Lung microvascular endothelial cell (primary cell): ENCODE measurements at regions not wholly inside any gene's neighbourhood (a gene's known extent, or its start where the extent isn't known, plus 50 kb on each side); places are given as distances from the start of the nearest gene placed in this dataset.
A peak's percentile ranks its signal among the peaks of the same experiment; 100 is the strongest.

ENCODE experiments used
- DNase-seq, 2 donors: peaks; one replicate each; pipeline versions ENCODE4 v3.0.0 to v3.0.0-alpha.2; 2010; ENCODE audit warnings: low read depth in 2 of 2

GRCh38 chr13:39159846-39160370 is 121.7 kb downstream of the NHLRC3 start:
- DNase-seq: no peak

- DNase-seq: no peak
Observed at GRCh38 chr13:39167018-39167417, 128.8 kb downstream of the NHLRC3 start.

- DNase-seq: no peak
Observed at GRCh38 chr13:39170711-39171110, 132.5 kb downstream of the NHLRC3 start.

- no peak for DNase-seq
Observed at GRCh38 chr13:39185326-39185725, 147.1 kb downstream of the NHLRC3 start.

DNA sequence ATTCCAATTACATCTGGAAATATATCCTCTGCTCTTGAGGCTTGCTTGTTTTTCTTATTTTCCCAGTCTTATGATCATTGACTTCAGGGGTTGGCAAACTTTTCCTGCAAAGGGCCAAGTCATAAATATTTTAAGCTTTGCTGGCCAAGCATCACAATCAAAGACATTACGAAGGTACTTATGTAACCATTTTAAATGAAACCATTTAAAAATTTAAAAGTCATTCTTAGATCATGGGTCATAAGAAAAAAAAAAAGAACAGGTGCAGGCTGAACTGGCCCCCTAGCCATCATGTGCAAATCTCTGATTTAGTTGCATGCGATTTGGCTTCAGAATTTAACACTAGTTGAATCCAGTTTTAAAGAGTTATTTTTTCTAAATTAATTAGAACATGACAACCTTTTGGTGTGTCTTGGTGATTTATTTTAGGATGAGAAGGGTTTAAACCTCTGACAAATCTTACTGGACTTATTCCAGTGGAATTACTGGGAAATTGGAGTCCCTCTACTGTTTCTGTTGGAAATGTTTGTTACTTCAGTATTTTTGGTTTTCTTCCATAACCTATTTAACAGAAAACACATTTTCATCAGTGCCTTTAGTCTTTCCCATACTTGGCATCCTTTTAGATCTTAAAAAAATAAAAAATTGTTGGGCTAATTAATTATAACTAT is 148.1 kb downstream of the NHLRC3 start:
- DNase-seq: no peak

GRCh38 chr13:39189778-39190177 is 151.5 kb downstream of the NHLRC3 start:
- no peak for DNase-seq

DNA sequence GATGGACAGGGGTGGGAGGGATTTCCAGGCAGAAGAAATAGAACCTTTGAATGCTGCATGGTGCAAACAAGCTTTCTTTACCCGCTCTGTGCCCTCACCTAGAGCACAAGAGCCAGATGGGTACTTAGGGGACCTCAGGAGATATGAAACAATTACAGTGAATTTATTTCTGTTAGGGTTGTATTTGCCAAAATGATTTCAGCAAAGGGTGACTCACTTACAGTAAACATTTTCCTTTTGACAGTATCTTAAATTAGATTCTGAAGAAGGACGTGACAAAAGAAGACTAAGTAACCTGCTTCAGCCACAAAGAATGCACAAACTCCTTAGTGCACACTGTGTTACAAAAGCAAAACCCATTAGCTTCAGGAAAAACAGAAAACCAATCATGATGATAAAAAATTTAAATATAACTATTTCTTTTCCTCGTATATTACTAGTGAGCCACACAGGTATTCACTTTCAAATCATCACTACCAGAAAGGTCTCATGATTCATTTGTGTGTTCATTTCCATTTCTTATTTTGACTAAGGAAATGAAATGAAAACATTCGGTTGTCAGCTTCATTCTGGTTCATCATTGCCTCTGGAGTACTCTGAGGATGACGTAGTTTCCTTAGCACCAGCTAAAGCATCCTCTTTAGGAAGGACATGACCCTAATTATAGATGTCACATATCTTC is 158.8 kb downstream of the NHLRC3 start:
- peak in 1 of 2 donors; percentile 19 for DNase-seq

- DNase-seq: no peak
Observed at GRCh38 chr13:39197647-39198007, 159.4 kb downstream of the NHLRC3 start.

GRCh38 chr13:39200249-39200910 is 162.1 kb downstream of the NHLRC3 start:
- DNase-seq: no peak

DNA sequence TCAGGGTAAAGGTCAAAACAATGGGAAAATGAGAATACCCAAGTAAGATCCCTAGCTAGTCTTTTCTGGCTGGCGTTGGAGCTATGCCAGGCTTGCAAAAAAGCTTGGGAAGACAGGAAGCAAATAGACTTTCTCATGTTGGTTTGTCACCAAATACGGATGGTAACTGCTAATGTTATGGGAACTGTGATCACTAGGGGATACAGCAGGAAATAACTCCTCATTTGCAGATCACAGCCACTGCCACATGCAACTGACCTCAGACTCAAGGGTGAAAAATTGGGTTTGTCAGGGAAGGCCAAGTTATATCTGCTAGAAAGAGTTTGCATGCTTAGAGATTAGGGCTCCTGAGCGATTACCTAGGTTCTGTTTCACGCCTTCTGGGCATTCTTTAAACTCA is 162.9 kb downstream of the NHLRC3 start:
- peak in 1 of 2 donors; percentile 17 for DNase-seq

DNA sequence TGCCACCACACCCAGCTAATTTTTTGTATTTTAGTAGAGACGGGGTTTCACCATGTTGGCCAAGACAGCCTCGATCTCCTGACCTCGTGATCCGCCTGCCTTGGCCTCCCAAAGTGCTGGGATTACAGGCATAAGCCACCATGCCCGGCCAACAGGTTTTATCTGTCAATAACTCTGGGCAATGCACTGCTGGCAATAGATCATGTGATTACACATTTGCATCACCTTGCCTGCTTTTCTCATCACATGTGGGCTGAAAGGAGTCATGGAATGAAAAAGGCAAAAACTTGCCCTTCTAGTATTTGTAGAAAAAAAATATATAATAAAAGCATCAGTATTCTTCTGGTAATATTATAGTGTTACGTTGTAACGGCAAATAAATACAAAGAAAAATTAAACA is 164.5 kb downstream of the NHLRC3 start:
- no peak for DNase-seq

DNA sequence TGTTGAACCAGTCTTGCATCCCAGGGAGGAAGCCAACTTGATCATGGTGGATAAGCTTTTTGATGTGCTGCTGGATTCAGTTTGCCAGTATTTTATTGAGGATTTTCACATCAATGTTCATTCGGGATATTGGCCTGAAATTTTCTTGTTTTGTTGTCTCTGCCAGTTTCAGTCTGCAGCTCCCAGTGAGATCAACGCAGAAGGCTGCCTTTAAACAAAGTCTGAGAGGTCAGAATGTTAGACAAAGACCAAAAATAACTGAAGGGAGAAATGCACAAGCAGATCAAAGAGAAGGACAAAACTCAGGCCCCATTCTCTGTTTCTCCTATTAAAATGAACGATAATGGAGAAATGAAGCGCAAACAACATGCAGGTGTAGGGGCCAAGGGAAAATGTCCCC is 170.4 kb downstream of the NHLRC3 start:
- no peak for DNase-seq

GRCh38 chr13:39209731-39210531 is 171.7 kb downstream of the NHLRC3 start:
- DNase-seq: no peak

- DNase-seq: no peak
Observed at GRCh38 chr13:39210961-39211534, 172.8 kb downstream of the NHLRC3 start.

- no peak for DNase-seq
Observed at GRCh38 chr13:39215971-39216370, 177.7 kb downstream of the NHLRC3 start.

DNA sequence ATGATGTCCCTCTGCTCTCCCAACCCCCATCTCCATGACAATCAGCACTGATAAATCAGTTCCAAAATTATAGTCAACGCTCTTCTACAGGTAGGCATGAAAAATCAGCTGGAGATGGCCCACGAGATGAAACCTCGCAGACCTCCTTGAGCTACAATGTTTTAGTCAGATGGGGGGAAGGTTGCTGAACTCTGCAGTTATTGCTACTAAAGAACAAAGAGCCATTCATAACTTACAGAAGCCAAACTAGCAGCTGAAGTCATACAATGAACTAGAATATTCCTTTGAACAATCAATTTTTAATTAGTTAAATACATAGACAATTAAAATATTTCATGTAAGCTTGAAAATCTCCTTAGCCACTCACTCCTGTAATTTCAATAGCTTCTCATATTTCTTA is 179.2 kb downstream of the NHLRC3 start:
- no peak for DNase-seq

DNA sequence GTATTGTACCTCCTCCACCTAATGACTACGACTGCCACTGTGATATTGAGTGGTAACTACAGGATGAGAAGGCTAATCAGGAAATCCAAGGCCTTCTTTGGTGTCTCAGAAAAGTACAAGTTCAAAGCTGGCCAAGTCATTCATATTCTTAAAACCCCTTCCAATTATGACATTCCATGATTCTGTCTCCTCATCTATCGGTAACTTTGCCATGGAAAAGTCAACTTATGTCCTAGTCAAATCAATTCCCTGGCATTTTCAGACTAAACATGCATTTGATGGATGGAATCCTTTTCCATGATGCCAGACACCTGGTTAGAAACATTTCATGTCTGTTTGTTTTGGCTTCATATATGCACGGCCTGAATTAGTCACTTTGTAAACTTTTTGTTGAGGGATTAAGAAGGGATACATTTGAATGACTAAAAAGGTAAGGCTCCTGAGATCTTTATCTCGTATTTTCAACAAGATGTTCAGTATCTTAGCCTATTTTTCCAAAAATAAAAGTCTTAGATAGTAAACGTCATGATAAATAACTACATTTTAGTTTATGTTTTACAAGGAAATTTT is 186.5 kb downstream of the NHLRC3 start:
- DNase-seq: no peak

GRCh38 chr13:39225860-39226259 is 187.6 kb downstream of the NHLRC3 start:
- no peak for DNase-seq

DNA sequence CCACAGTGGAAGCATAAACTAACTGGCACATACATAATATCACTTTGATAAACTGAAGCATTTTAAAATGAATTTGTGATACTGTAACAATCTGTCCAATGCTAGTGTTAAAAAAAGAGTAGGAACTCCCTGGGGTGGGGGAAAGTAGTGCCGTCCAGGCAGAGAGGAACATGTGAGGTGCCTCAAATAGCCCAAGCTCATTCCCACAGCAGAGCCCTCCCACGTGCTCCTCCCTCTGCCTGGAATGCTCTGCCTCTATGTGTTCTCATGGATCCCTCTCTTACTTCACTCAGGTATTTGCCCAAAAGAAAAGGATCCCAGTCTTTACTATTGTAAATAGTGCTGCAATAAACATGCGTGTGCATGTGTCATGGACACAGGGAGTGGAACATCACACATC is 188.1 kb downstream of the NHLRC3 start:
- DNase-seq: no peak

- no peak for DNase-seq
Observed at GRCh38 chr13:39232401-39232980, 194.2 kb downstream of the NHLRC3 start.

GRCh38 chr13:39232999-39233398 is 194.7 kb downstream of the NHLRC3 start:
- DNase-seq: no peak
